H1 (cell line): ENCODE measurements at regions not wholly inside any gene's neighbourhood (a gene's known extent, or its start where the extent isn't known, plus 50 kb on each side); places are given as distances from the start of the nearest gene placed in this dataset.

Source experiments
- BACH1 ChIP-seq: IDR thresholded peaks from 2 replicates; pipeline ENCODE4 v1.6.1; 2012; ENCODE audit warnings: low read length, improper control_type of control experiment
- FOSL1 ChIP-seq: IDR thresholded peaks from 2 replicates; pipeline ENCODE4 v1.6.1; 2011; ENCODE audit warnings: mild to moderate bottlenecking, low read depth, low read length, moderate library complexity; ENCODE audit not compliant: insufficient read depth
- JUND ChIP-seq: IDR thresholded peaks from 2 replicates; pipeline ENCODE4 v1.6.1; 2011; ENCODE audit warnings: mild to moderate bottlenecking, improper control_type of control experiment, low read length
- SIRT6 ChIP-seq: IDR thresholded peaks from one replicate; pipeline ENCODE4 v1.7.1; 2012; ENCODE audit warnings: low read length, inconsistent platforms

- TF ChIP-seq BACH1 (no peak), FOSL1 (no peak), SIRT6 (no peak), JUND (no peak)
Observed at GRCh38 chr6:50976907-50977306, 158.2 kb downstream of the TFAP2B start (continued).
